ENCODE measurements at regions not wholly inside any gene's neighbourhood (a gene's known extent, or its start where the extent isn't known, plus 50 kb on each side); places are given as distances from the start of the nearest gene placed in this dataset.

- Histone ChIP-seq H3K27ac (replicated peaks) (no peak overlapping the region), H3K27me3 (ENCODE audit: low read depth) (no peaks in the 10 kb centered on the region), H3K9me3 (replicated peaks) (no peaks in the 10 kb centered on the region), H3K4me3 (no peak overlapping the region), H3K4me1 (no peaks in the 10 kb centered on the region), H3K36me3 (no peaks in the 10 kb centered on the region)
- no peak for DNase-seq
- intact Hi-C loops (cut with micrococcal nuclease) = no loop called here
- TF ChIP-seq CTCF (IDR thresholded peaks at IDR 0.05; ENCODE audit: borderline replicate concordance) = no peak
These were observed 658.9 kb downstream of the TOX3 start for GRCh38 chr16:51888016-51888415.

GRCh38 chr16:51886456-51886855, 660.5 kb downstream of the TOX3 start:
- no peak overlapping the region for H3K27ac ChIP-seq (replicated peaks)
- intact Hi-C loops (cut with micrococcal nuclease) = no loop called here
- no peak for TF ChIP-seq CTCF (IDR thresholded peaks at IDR 0.05; ENCODE audit: borderline replicate concordance)
- no peaks in the 10 kb centered on the region for H3K27me3 ChIP-seq (ENCODE audit: low read depth)
- no peak overlapping the region for H3K4me3 ChIP-seq
- no peaks in the 10 kb centered on the region for H3K36me3 ChIP-seq
- H3K9me3 ChIP-seq (replicated peaks) = no peaks in the 10 kb centered on the region
- DNase-seq = no peak
- H3K4me1 ChIP-seq = no peaks in the 10 kb centered on the region

- no peak for DNase-seq
- no peaks in the 10 kb centered on the region for H3K27me3 ChIP-seq (ENCODE audit: low read depth)
- intact Hi-C loops (cut with micrococcal nuclease) = no loop called here
- H3K4me1 ChIP-seq = no peaks in the 10 kb centered on the region
- H3K4me3 ChIP-seq = no peak overlapping the region
- TF ChIP-seq CTCF (IDR thresholded peaks at IDR 0.05; ENCODE audit: borderline replicate concordance) = no peak
- H3K36me3 ChIP-seq = no peaks in the 10 kb centered on the region
- no peaks in the 10 kb centered on the region for H3K9me3 ChIP-seq (replicated peaks)
- H3K27ac ChIP-seq (replicated peaks) = no peak overlapping the region
These were observed 662.2 kb downstream of the TOX3 start for GRCh38 chr16:51884773-51885172.

GRCh38 chr16:51881731-51882130, 665.2 kb downstream of the TOX3 start:
- Histone ChIP-seq H3K4me3 (no peak overlapping the region), H3K9me3 (replicated peaks) (no peaks in the 10 kb centered on the region), H3K4me1 (no peaks in the 10 kb centered on the region), H3K36me3 (no peaks in the 10 kb centered on the region), H3K27ac (replicated peaks) (no peak overlapping the region), H3K27me3 (ENCODE audit: low read depth) (no peaks in the 10 kb centered on the region)
- DNase-seq = no peak
- intact Hi-C loops (cut with micrococcal nuclease) = no loop called here
- no peak for TF ChIP-seq CTCF (IDR thresholded peaks at IDR 0.05; ENCODE audit: borderline replicate concordance)

- Histone ChIP-seq H3K27me3 (ENCODE audit: low read depth) (no peaks in the 10 kb centered on the region), H3K36me3 (no peaks in the 10 kb centered on the region), H3K4me3 (no peak overlapping the region), H3K27ac (replicated peaks) (no peak overlapping the region), H3K4me1 (no peaks in the 10 kb centered on the region), H3K9me3 (replicated peaks) (no peaks in the 10 kb centered on the region)
- TF ChIP-seq CTCF (IDR thresholded peaks at IDR 0.05; ENCODE audit: borderline replicate concordance) = no peak
- intact Hi-C loops (cut with micrococcal nuclease) = no loop called here
- no peak for DNase-seq
These were observed 666.2 kb downstream of the TOX3 start for GRCh38 chr16:51880776-51881175.

- H3K36me3 ChIP-seq = no peaks in the 10 kb centered on the region
- no peaks in the 10 kb centered on the region for H3K27me3 ChIP-seq (ENCODE audit: low read depth)
- no peak overlapping the region for H3K27ac ChIP-seq (replicated peaks)
- intact Hi-C loops (cut with micrococcal nuclease) = no loop called here
- no peak overlapping the region for H3K4me3 ChIP-seq
- no peaks in the 10 kb centered on the region for H3K4me1 ChIP-seq
- H3K9me3 ChIP-seq (replicated peaks) = peaks cover 17% of the 10 kb centered on the region
- TF ChIP-seq CTCF (IDR thresholded peaks at IDR 0.05; ENCODE audit: borderline replicate concordance) = no peak
- no peak for DNase-seq
These were observed 669.3 kb downstream of the TOX3 start for GRCh38 chr16:51877686-51878085.

Data from left ventricle myocardium inferior (tissue), 1 donor.